Iris pigment epithelial cell (primary cell): ENCODE measurements at regions not wholly inside any gene's neighbourhood (a gene's known extent, or its start where the extent isn't known, plus 50 kb on each side); places are given as distances from the start of the nearest gene placed in this dataset.
A peak's percentile ranks its signal among the peaks of the same experiment; 100 is the strongest.
"Not testable (repeated sequence)": the region's sequence is repeated elsewhere in the genome, so short reads cannot be mapped to it uniquely, and the experiment has no call there.

Experiments
- DNase-seq: peaks from one replicate; pipeline ENCODE4 v3.0.0-alpha.2; 2011; ENCODE audit warnings: low read depth

DNA sequence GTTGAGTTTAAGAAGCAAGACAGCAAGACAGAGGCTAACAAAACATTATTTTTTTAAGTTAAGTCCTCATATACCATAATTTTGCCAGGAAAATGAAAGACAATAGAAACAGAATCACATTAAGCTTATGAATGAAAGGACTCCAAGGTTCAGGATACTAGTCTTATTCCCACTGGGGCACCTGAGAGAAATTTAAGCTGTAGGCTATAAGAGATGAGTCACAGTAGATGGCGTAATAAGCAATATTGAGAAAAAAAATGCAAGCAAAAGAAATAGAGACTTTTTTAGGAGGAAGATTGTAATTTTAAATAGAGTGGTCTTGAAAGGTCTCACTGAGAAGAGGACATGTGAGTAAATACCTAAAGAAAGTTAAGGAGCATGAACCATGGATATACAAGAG, 57.1 kb upstream of the KIF2B start:
- no peak for DNase-seq

DNA sequence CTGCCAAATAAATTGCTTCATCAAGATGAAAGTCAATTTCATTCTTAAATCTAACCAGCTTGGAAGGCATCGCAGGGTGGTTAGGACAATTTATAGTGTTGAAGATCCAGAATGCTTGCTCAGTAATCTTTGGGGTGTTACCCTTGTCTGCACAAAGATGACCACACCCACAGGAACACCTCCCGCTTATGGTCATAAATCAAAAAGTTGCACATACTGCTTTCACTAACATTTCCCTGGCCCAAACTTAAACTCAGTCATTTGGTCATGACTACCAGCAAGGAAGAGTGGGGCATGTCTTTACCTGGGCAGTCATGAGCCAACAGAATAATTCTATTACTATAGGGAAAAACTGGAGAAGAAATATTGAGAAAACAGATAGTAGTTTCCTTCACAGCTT, 57.6 kb upstream of the KIF2B start:
- DNase-seq, result no peak

DNA sequence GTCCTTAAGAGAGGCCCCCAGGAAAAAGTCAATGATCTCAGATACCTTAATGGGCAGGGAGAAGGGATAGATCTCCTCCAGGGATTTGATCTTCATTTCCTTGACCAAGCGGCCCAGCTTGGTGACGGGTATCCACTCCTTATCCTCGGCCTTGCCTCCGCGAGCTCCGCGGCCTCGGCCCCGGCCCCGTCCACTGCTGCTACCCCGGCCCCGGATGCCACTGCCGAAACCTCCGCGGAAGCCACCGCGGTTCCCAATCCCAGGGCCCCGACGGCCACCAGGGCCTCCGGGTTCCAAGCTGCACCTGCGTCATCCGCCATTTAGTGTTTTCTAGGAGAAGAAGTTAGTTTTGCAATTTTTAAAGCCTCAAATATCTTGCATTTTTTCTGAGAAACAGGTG, 65.2 kb upstream of the KIF2B start:
- no peak for DNase-seq

DNA sequence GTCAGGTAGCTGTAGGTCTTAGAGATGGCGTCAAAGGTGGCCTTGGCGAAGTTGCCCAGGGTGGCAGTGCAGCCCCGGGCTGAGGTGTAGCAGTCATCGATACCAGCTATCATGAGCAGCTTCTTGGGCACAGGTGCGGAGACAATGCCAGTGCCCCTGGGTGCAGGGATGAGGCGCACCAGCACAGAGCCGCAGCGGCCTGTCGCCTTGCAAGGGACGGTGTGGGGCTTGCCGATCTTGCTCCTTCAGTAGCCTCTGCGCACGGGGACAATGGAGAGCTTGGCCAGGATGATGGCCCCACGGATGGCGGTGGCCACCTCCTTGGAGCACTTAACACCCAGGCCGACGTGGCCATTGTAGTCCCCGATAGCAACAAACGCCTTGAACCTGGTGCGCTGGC, 65.6 kb upstream of the KIF2B start:
- DNase-seq, result not testable (repeated sequence)

DNA sequence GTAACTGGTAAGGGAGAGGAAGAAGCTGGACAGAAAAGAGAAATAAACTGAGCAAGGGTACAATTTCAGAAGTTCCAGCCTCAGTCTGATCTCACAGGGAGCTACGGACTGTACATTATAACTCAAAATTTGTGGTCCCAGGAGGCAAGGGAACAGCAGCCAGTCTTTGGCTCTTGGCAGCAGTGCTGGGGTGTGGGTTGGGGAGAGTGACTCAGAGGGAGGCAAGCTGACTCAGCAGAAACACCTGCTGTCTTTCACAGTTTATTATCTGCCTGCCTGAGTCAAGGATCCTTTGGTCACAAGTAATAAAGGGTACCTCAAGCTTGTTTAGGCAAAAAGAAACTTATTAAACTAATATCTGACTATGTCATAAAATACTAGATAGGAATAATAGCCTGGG, 73.5 kb upstream of the KIF2B start:
- DNase-seq, result peak; percentile 10

DNA sequence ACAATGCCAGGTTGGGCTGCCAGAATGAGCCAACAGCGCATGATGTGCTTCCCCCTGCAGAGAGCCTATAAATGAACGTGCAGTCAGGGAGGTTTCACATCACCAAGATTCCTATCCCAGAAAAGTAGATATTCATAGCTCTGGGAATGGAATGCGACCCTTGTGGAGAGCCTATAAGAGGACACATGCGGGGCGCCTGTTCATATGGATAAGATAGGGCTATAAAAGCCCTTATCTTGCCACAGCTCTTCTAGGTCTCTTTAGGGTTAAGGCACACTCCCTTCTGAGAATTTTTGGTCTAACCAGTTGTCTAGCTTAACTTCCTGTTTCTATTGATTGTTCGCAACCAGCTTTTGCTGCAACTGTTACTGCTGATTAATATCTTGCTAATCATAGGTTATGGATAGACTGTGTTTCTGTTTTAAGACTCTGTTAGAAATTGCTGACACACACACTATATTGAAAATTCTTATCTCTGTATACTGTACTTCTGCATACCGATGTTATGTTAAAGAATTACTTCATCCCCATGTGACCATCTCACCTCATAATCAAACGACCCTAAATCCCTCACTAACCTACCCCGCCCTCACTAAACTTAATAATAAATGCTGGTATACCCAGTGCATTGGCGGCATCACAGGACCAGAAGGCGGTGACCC, 74.4 kb upstream of the KIF2B start:
- not testable (repeated sequence) for DNase-seq

DNA sequence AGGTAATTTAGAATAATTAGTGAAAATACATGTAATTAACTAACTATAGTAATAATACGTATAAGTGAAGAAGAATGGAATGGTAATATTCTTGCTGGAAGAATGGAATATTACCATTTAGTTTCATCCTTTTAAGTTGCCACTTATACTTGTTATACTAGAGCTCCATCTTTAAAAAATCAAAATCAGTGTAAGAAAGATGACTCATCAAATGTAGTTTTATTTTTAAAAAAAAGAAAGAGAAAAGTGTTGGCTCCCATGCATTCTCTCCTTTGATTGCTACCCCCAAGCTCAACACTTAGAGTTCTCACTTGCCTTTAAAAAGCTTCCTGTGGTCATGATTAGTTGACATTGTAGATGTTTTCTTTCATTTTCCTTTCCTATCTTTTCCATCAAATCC, 82.4 kb upstream of the KIF2B start:
- no peak for DNase-seq

DNA sequence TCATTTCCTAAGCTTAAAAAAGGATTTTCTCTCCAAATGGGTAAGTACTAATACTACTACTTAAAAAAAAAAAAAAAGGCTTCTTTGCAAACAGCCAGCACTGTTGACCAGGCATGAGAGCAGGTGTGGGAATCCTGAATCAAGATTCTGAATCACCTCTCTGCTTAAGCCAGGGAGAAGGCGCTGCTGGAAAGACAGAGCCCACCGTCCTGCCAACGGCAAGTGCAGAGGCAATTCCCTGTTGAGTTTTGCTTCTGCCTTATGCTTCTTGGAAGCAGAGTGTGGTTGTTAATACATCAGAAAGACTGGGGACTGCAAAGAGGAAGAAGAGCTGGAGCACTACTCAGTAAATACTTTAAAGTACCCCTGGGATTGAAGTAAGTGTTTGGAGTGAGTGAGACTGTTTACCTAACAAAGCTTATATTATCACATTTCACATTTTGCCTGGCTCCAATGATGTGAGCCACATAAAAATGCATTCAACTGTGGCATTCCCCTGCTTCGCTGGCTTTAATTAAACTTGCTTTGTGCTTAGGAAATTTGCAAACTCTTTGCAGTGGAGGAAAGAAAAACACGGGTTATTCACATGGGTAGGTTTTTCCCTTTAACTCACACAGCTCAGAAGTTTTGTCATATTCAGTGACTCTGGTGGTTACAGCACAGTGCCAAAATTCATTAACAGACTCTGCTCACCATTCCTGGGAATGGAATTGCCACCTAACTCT, 86.0 kb upstream of the KIF2B start:
- DNase-seq, result no peak

DNA sequence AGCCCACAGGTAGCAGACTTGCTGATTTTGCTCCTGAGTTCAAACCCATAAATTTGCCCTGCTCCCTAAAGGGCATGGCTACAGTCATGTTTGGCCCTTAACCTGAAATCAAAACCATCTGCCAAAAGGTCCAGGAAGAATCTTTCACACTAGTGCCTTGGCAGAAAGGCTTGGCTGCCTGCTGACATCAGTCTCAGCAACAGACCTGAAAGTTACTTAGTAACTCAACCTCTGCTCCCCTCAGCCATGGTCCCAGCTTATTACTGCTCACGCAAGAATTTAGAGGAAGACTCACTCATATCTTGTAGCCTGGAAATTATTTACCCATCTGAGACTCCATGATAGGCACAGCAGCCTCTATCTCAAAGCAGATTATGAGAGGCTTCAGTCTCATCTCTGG, 98.0 kb upstream of the KIF2B start:
- no peak for DNase-seq

DNA sequence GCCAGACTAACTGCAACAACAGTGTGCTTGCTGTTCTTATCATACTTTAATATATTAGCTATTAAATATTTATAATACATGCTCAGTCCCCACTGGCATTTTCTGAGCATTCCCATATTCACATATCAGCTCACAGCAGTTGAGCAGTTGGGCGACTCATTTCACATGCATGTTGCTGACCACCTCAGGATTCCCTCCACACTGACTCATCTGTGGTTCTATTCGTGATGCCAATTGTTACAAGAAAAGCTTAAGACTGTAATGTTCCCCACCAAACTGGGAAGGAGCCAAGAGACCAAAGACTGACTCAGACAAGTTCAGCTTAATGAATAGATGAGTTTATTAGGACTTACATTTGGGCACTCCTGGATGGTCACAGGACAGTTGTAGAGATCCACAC, 100.3 kb upstream of the KIF2B start:
- DNase-seq, result peak; percentile 96

DNA sequence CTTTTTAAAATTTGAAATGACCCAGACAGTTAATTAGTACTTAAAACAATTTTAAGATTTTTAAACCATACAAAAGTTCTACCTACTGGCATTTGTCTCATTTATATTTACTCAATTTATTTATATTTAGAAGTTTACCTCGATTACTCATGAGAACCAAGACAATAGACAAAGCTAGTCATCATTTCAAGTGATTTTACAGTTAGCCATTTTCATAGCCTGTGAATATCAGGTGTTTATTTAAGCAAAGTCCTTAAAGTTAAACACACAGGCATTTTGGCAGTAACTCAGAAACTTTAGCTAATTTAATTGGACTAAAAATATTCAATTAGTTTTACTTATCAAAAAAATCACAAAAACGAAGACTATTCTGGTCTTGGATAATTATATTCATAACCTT, 101.6 kb upstream of the KIF2B start:
- DNase-seq, result no peak

DNA sequence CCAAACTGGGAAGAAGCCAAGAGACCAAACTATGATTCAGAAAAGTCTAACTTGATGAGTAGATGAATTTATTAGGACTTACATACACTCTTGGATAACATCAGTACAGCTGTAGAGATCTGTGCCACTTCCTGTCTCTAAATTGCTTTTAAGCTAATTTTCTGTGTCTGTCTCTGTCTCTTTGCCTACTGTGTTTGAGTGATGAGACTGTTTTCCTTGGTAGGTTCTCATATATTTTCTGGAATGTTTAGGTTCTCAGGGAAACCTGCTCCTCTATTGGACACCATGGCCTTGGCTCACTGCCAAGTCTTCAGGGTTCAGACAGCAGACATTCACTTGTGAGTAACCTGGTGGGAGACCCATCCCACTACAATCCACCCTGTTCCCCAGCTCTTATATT, 103.5 kb upstream of the KIF2B start:
- DNase-seq, result no peak

DNA sequence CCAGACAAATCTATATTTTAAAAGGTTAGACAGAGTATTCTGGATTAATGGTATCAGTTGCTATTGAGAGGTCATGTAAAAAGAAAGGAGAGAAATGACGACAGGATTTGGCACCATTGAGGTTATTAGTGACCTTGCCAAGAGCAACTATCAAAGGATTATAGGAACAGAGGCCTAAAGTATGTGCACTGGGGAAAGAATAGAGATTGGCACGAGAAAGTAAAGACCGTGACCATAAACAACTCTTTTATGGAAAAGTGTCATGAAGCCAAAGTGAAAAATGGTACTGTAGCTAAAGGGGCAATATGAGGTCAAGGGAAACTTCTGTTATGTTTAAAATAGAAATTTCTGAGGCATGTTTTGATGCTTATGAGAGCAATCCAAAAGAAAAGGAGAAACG, 115.2 kb upstream of the KIF2B start:
- DNase-seq, result no peak

DNA sequence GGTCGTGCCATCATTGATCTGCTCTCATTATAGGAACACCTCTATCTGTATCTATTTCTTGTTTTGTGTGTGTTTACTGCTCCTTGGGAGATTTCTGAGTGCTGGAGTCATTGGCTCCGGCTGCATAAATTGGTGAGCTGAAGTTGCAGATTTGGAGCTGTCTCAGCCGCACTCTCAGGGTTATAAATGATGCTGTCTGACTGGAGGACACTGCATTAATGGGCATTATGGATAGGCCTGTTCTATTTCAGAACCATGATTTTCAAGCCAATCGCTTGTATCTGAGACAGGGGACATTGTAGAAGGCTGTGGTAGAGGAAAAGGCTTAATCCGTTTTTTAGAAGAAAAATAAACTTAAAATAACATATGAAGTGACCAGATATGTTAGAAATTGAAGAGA, 126.4 kb upstream of the KIF2B start:
- no peak for DNase-seq

DNA sequence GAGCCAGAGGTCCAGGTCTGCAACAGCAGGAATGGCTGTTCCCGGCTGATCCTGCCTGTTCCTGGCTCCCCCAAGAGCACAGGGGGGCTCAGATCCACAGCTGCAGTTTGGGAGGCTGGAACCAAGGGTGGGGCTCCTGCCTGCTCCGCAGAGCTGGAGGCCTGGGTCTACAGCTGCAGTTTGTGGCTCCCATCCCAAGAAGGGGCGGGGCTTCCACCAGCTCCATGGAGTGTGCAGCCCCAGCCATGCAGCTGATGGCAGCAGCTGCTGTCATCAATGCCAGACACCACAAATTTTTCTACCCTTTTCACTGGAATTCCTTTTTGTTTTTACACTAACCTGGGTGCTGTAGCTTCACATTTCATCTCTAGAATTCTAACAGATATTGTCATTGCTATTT, 135.4 kb upstream of the KIF2B start:
- DNase-seq, result no peak

DNA sequence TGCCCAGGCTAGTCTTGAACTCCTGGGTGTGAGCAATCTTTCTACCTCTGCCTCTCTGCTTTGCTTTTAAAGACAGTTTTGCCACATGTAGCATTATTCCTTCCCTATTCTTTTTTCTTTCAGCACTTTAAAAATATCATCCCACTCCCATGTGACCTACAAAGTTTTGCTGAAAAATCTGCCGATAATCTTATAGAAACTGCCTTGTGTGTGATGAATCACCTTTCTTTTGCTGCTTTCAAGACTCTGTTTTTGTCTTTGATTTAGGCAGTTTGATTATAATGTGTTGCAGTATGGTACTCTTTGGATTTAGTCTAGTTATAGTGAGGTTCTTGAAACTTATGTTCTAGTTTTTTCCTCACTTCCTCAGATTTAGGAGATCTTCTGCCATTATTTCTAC, 142.0 kb upstream of the KIF2B start:
- no peak for DNase-seq

DNA sequence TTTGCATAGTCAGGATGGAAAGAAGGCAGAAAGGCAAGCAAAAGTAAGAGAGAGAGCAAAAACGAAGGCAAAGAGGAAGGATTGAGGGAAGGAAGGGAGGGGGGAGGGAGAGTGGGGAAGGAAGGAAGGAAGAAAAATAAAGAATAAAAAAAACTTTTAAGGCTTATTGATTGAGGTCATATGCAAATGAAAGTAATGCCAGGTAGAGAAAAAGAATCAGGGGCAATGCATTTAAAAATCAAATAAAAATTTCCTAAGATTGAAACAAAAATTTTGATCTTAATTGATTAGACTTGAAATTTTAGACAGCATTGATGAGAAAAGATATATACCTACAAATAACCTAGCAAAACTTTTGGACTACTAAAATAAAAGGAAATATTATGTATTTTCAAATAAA, 153.9 kb upstream of the KIF2B start:
- DNase-seq, result no peak

DNA sequence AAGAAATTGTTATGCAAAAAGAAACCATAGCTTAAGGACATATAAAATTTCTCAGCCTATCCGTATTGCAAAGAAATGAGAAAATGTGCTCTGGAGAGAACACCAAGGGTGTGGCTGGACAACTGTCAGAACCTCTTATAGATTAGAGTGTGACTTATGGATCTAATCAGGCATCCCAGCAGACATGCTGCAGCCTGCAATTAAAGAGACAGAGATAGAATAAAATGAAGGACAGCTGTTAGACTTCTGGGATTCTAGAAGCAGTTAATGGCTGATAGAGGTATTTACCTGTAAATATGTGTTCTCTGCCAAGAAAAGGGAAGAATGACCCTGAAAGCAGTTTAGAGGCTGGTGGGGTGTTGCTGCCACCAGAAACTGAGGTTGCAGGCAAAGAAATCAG, 160.1 kb upstream of the KIF2B start:
- no peak for DNase-seq

DNA sequence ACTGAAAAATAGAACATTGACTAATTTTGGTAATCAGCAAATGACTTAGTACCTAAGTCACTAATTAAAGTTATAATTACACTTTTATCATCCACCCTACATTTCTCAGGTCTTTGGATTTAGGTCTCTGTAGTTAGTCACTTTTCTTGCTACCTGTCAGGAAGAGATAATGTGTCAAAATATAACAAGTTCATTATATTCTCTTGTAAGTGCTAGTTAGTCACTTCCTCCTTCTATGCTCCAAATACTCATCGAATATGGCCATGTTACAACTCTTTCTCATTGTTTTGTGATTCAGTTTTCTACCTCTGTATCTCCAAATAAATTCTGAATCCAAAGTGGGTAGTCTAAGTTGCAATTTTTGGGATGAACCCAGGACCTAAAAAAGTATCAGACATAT, 163.5 kb upstream of the KIF2B start:
- no peak for DNase-seq

DNA sequence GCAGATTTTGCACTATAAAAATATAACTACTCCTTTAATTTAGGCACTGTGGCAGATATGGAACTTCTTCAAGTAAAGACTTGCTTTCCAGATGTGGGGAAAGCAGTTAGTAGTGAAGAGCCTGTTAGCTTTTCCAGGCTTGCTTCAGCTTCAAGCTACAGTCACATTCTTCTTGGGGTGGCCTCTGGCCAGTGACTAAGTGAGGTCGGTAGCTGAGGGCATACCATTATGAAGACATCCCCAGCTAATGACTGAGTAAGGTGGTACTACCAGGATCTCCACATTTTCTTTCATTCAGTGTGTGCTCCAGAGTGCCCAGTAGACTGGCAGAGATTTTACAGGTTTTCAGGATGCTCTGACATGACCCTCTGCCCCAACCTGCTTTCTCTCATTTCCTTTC, 167.1 kb upstream of the KIF2B start:
- peak; percentile 14 for DNase-seq

DNA sequence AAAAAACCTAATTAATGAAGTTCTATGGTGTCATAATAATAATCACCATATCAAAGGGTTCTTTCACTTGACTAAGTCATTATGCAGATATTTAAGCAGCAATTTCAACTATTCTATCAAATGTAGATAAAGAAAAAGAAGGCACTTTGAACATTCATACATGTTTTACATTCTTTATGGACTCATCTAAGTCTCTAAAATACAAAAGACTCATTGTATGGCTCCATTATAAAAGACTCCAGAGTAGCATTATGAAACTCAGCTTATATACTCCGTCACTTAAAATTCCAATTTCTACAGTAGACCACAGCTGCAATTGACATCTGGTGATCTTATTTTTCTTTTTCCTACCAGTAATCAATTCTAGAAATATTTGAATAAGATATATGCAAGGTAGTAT, 173.5 kb upstream of the KIF2B start:
- no peak for DNase-seq

DNA sequence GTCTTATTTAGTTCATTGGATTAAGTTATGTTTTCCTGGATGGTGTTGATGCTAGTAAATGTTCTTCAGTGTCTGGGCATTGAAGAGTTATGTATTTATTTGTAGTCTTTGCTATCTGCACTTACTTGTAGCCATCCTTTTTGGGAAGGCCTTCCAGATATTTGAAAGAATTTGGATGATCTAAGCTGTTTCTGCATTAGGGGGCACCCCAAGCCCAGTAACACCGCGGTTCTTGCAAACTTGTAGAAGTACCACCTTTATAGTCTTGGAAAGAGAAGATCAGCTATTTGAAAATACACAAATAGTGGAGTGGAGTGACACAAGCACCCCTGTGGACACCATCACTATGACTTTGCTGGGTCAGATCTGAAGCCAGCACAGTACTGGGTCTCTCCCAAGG, 175.9 kb upstream of the KIF2B start:
- no peak for DNase-seq

DNA sequence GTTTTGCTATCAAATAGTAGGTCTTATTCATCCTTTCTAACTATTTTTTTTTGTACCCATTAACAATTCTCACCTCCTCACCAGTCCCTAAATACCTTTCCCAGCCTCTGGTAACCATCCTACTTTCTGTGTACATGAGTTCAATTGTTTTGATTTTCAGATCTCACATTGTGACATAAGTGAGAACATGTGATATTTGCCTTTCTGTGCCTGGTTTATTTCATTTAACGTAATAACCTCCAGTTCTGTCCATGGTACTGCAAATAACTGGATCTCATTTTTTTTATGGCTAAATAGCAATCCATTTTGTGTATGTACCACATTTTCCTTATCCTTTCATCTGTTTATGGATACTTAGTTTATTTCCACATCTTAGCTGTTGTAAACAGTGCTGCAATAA, 181.9 kb upstream of the KIF2B start:
- no peak for DNase-seq

DNA sequence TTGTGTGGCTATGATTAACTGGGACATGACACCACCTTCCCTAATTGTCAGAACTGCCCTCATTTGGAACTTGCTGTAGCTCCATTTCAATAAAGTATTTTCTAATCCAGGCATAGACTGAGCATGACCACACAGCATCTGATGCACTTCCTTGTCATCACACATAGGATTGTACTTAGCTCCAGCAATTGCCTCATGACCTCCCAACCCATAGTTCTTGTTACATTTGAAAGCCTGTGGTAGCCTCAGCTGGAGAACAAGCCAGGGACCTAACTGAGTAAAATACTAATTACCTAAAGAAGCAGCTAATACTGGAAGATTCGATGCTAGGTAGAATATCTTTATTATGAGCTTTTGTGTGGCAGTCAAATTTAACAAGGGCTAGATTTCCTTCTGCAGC, 187.3 kb upstream of the KIF2B start:
- DNase-seq, result no peak
